A549 (cell line): ENCODE measurements at regions not wholly inside any gene's neighbourhood (a gene's known extent, or its start where the extent isn't known, plus 50 kb on each side); places are given as distances from the start of the nearest gene placed in this dataset.
A peak's percentile ranks its signal among the peaks of the same experiment; 100 is the strongest.

Experiments
- ATAC-seq, 2 experiments: fragments of 200-7000 bp in 1 of 2; fragments of >200 bp in 1 of 2; cut with Nextera tagmentation in 1 of 2; cut with Tn5 transposase in 1 of 2; 3 replicates each; pipeline versions ENCODE4 v1.8.0 to v1.9.1; 2018 to 2020; ENCODE audit warnings: mild to moderate bottlenecking in 1 of 2, moderate library complexity in 1 of 2
- CTCF ChIA-PET: fragments of 300-600 bp; sonication (Branson Sonifier 250); formaldehyde crosslinking; extraction: SDS; loops from one replicate; lab custom pipeline; 2021; ENCODE audit warnings: antibody characterized with exemption, inconsistent platforms; lab: Yijun Ruan, JAX
- POLR2A ChIA-PET: fragments of 350-600 bp; formaldehyde crosslinking; extraction: SDS; loops from one replicate; lab custom pipeline; 2021; ENCODE audit warnings: antibody characterized with exemption, inconsistent platforms; lab: Yijun Ruan, JAX
- DNase-seq, 2 experiments: peaks; one replicate each; pipeline versions ENCODE4 v3.0.0 to v3.0.0-alpha.2; 2011 to 2016; ENCODE audit warnings: low read depth in 1 of 2, low spot score in 1 of 2
- FAIRE-seq: peaks from 2 replicates; lab custom pipeline; 2011; peaks lifted over from hg19 to GRCh38; lab: Jason Lieb, UNC
- H3K27ac ChIP-seq, 2 experiments: fragments of >200 bp; sonication (Bioruptor Twin); formaldehyde crosslinking; 3 replicates each; pipeline ENCODE4 v1.5.1; 2016 to 2017
- H3K4me1 ChIP-seq: fragments of >200 bp; sonication (Bioruptor Twin); formaldehyde crosslinking; 3 replicates; pipeline ENCODE4 v1.6.1; 2016
- H3K4me2 ChIP-seq: fragments of >200 bp; sonication (Bioruptor Twin); formaldehyde crosslinking; 3 replicates; pipeline ENCODE4 v1.6.1; 2016
- H3K4me3 ChIP-seq: fragments of >200 bp; sonication (Bioruptor Twin); formaldehyde crosslinking; 3 replicates; pipeline ENCODE4 v1.5.1; 2016
- H3K9me3 ChIP-seq: fragments of >200 bp; sonication (Bioruptor Twin); formaldehyde crosslinking; 3 replicates; pipeline ENCODE4 v1.6.1; 2016
- CHD4 ChIP-seq: fragments of 200-600 bp; sonication (generic); IDR thresholded peaks from 2 replicates; pipeline ENCODE4 v1.6.1; 2016; ENCODE audit warnings: antibody characterized with exemption, mild to moderate bottlenecking, borderline replicate concordance
- CTCF ChIP-seq: fragments of >200 bp; sonication (Bioruptor Twin); formaldehyde crosslinking; IDR thresholded peaks from 3 replicates; pipeline ENCODE4 v1.5.1; 2016
- E2F6 ChIP-seq: IDR thresholded peaks from 2 replicates; pipeline ENCODE4 v1.6.1; 2012; ENCODE audit warnings: low read depth, borderline replicate concordance
- EHMT2 ChIP-seq: fragments of 200-600 bp; sonication (generic); IDR thresholded peaks from 2 replicates; pipeline ENCODE4 v1.6.1; 2016; ENCODE audit warnings: antibody characterized with exemption, low read depth, mild to moderate bottlenecking, moderate library complexity
- ELK1 ChIP-seq: fragments of 150-350 bp; IDR thresholded peaks from 2 replicates; pipeline ENCODE4 v1.6.1; 2014; ENCODE audit warnings: low read depth, mild to moderate bottlenecking, low read length
- ESRRA ChIP-seq: fragments of 150-350 bp; IDR thresholded peaks from 2 replicates; pipeline ENCODE4 v1.6.1; 2014; ENCODE audit warnings: mild to moderate bottlenecking, low read length, borderline replicate concordance
- HES2 ChIP-seq: fragments of >200 bp; sonication (Bioruptor Twin); formaldehyde crosslinking; IDR thresholded peaks from 2 replicates; pipeline ENCODE4 v1.6.1; 2016
- HEYL ChIP-seq: fragments of 250-450 bp; sonication (Bioruptor Pico); IDR thresholded peaks from 2 replicates; pipeline ENCODE4 v1.8.0; 2021; ENCODE audit warnings: mild to moderate bottlenecking, moderate library complexity
- HMGXB4 ChIP-seq: fragments of 250-450 bp; sonication (Bioruptor Pico); IDR thresholded peaks from 2 replicates; pipeline ENCODE4 v1.5.0; 2021; ENCODE audit warnings: mild to moderate bottlenecking, moderate library complexity, borderline replicate concordance
- HOXB13 ChIP-seq: fragments of 250-450 bp; sonication (Bioruptor Pico); IDR thresholded peaks from 2 replicates; pipeline ENCODE4 v1.5.0; 2020; ENCODE audit warnings: low read depth, mild to moderate bottlenecking, moderate library complexity
- JUNB ChIP-seq: fragments of >200 bp; sonication (Bioruptor Twin); formaldehyde crosslinking; IDR thresholded peaks from 2 replicates; pipeline ENCODE4 v1.6.1; 2016
- KDM1A ChIP-seq: fragments of 200-600 bp; sonication (generic); IDR thresholded peaks from 2 replicates; pipeline ENCODE4 v1.6.1; 2016; ENCODE audit warnings: low read depth, mild to moderate bottlenecking
- MAFK ChIP-seq: fragments of 450-650 bp; IDR thresholded peaks from 2 replicates; pipeline ENCODE4 v1.6.1; 2014; ENCODE audit not compliant: partially characterized antibody
- MAZ ChIP-seq: fragments of 150-350 bp; IDR thresholded peaks from 2 replicates; pipeline ENCODE4 v1.6.1; 2014; ENCODE audit warnings: antibody characterized with exemption, low read depth, low read length, borderline replicate concordance
- NFE2L2 ChIP-seq: fragments of 150-350 bp; conservative IDR thresholded peaks from 2 replicates; pipeline ENCODE4 v1.6.1; 2014; ENCODE audit warnings: low read length
- PBX3 ChIP-seq: IDR thresholded peaks from 2 replicates; pipeline ENCODE4 v1.6.1; 2012
- POLR2A ChIP-seq: IDR thresholded peaks from 2 replicates; pipeline ENCODE4 v1.6.1; 2012; ENCODE audit warnings: mild to moderate bottlenecking, low read length
- RAD21 ChIP-seq, 2 experiments: fragments of >200 bp in 1 of 2; sonication (Bioruptor Twin) in 1 of 2; formaldehyde crosslinking in 1 of 2; IDR thresholded peaks in 1 of 2; conservative IDR thresholded peaks in 1 of 2; 2 replicates in 1 of 2; 3 replicates in 1 of 2; pipeline ENCODE4 v1.6.1; 2012 to 2018; ENCODE audit warnings: inconsistent platforms in 1 of 2
- TP53 ChIP-seq: fragments of 250-450 bp; sonication (Bioruptor Pico); IDR thresholded peaks from 2 replicates; pipeline ENCODE4 v1.5.0; 2021; ENCODE audit warnings: mild to moderate bottlenecking, moderate library complexity
- USF2 ChIP-seq: fragments of 450-650 bp; IDR thresholded peaks from 2 replicates; pipeline ENCODE4 v1.6.1; 2014; ENCODE audit warnings: antibody characterized with exemption
- ZSCAN20 ChIP-seq: fragments of 250-450 bp; sonication (Bioruptor Pico); IDR thresholded peaks from 2 replicates; pipeline ENCODE4 v1.8.0; 2022; ENCODE audit warnings: mild to moderate bottlenecking, moderate library complexity
- WGBS: methylation state at CpG from one replicate; pipeline ENCODE4 v1.1.6; 2017; ENCODE audit errors: missing lambda C conversion rate; 5-methylcytosine and 5-hydroxymethylcytosine counted together

GRCh38 chr11:34830648-34831047, 85.5 kb downstream of the APIP start:
- WGBS = 83% methylated on average over 8 of the region's 8 CpGs
- peaks cover 5% of the 10 kb centered on the region; the same call in 1 of the 3 replicates for H3K4me1 ChIP-seq
- ChIA-PET CTCF (interaction anchor here (0.7 to 1.2 kb wide), 2 partner anchors 10 to 33 kb away, joined by 3 read pairs; no protein-coding TSS in a partner anchor), POLR2A (no interaction called here)
- ATAC-seq (no peak), DNase-seq (no peak), FAIRE-seq (no peak)
- H3K4me3 ChIP-seq = no peak overlapping the region
- H3K9me3 ChIP-seq = no peaks in the 10 kb centered on the region
- peak overlapping the region in 1 of 2 experiments; percentile 47; a peak in 2 of 6 replicates for H3K27ac ChIP-seq
- no peak overlapping the region for H3K4me2 ChIP-seq
- TF ChIP-seq POLR2A (no peak), HMGXB4 (CRISPR knock-in tag) (no peak), KDM1A (no peak), PBX3 (no peak), E2F6 (no peak), TP53 (no peak), EHMT2 (no peak)

- ChIA-PET CTCF (interaction anchor here (1.1 to 1.2 kb wide), 2 partner anchors 11 to 17 kb away, joined by 3 read pairs; no protein-coding TSS in a partner anchor), POLR2A (no interaction called here)
- Histone ChIP-seq H3K4me1 (peaks cover 9% of the 10 kb centered on the region; the same call in 1 of the 3 replicates), H3K27ac (peak overlapping the region in 1 of 2 experiments; percentile 47; a peak in 2 of 6 replicates), H3K4me2 (no peak overlapping the region), H3K4me3 (no peak overlapping the region), H3K9me3 (no peaks in the 10 kb centered on the region)
- whole genome bisulfite sequencing = 53% methylated on average over 5 of the region's 5 CpGs
- FAIRE-seq = no peak
- no peak for ATAC-seq
- no peak for DNase-seq
- TF ChIP-seq ELK1 (no peak), ESRRA (no peak), ZSCAN20 (CRISPR knock-in tag) (no peak), JUNB (no peak), CTCF (no peak), POLR2A (no peak), NFE2L2 (no peak), KDM1A (no peak), USF2 (no peak), CHD4 (no peak), RAD21 (conservative IDR thresholded peaks at IDR 0.05 in 1 of 2, IDR thresholded peaks at IDR 0.05 in 1 of 2) (no peak), HOXB13 (CRISPR knock-in tag) (no peak), HEYL (CRISPR knock-in tag) (no peak), HES2 (no peak), MAZ (no peak), MAFK (no peak)
Observed at GRCh38 chr11:34830035-34830434, 86.1 kb downstream of the APIP start.
